ENCODE measurements at regions not wholly inside any gene's neighbourhood (a gene's known extent, or its start where the extent isn't known, plus 50 kb on each side); places are given as distances from the start of the nearest gene placed in this dataset.

DNA sequence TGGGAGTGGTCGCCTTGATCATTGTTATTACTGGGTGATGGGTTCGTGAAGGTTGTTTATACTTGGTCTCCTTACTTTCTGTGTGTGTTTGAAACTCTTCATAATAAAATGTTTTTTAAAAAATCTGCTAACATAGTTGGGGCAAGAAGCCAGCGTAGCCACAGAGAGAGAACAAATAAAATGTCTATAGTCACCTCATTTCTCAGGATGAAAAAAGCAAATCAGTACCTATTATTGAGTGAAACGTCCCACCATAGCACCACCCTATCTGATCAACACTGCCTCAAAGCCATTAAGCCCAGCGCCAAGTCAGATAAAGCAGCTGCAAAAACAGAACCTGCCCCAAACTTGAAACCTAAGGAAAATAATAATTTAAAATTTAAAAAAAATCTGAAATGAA lies 89.7 kb upstream of the TAB2 start:
- TF ChIP-seq, protein P1, sequence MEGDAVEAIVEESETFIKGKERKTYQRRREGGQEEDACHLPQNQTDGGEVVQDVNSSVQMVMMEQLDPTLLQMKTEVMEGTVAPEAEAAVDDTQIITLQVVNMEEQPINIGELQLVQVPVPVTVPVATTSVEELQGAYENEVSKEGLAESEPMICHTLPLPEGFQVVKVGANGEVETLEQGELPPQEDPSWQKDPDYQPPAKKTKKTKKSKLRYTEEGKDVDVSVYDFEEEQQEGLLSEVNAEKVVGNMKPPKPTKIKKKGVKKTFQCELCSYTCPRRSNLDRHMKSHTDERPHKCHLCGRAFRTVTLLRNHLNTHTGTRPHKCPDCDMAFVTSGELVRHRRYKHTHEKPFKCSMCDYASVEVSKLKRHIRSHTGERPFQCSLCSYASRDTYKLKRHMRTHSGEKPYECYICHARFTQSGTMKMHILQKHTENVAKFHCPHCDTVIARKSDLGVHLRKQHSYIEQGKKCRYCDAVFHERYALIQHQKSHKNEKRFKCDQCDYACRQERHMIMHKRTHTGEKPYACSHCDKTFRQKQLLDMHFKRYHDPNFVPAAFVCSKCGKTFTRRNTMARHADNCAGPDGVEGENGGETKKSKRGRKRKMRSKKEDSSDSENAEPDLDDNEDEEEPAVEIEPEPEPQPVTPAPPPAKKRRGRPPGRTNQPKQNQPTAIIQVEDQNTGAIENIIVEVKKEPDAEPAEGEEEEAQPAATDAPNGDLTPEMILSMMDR (IDR thresholded peaks at IDR 0.05) = no peak
- TF ChIP-seq POLR2A (IDR thresholded peaks at IDR 0.05) = no peak
- TF ChIP-seq EP300 (IDR thresholded peaks at IDR 0.05) = no peak
